ENCODE measurements at regions not wholly inside any gene's neighbourhood (a gene's known extent, or its start where the extent isn't known, plus 50 kb on each side); places are given as distances from the start of the nearest gene placed in this dataset.
"Not testable (repeated sequence)": the region's sequence is repeated elsewhere in the genome, so short reads cannot be mapped to it uniquely, and the experiment has no call there.

GRCh38 chr13:88802886-88803285, 1131.7 kb downstream of the SLITRK5 start:
- no peak overlapping the region for H3K4me3 ChIP-seq (ENCODE audit: low read depth, low read length)

DNA sequence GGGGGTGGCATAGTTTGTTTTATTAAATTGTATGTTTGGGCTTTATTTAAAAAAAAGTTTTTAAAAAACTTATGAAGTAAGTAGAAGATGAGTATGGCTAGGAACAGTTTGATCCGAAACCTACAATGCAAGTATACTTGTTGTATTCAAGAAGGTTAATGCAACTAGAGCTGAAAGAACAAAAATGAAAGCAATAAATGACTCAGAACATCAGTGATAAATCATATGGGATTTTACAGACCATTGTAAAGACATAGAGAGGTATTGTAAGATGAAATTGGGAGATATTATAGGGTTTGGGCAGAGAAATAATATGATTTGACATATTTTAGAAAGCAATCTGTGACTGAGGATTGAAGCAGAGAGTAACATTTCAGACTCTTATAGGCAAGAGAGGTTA, 1135.3 kb downstream of the SLITRK5 start:
- H3K4me3 ChIP-seq (ENCODE audit: low read depth, low read length) = no peak overlapping the region

DNA sequence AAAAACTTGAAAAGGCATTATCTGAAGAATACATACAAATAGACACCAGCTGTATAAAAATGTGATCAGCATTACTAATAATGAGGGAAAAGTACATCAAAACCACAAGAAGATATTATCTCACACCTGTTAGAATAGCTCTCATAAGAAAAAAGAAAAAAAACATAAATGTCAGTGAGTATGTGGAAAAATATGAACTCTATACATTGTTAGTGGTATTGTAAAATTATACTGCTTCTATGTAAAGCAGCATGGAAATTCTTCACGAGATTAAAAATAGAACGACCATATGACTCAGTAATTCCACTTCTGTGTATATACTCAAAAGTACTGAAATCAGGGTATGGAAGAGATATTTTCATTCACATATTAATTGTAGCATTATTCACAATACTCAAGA, 1146.4 kb downstream of the SLITRK5 start:
- no peak overlapping the region for H3K4me3 ChIP-seq (ENCODE audit: low read depth, low read length)

- no peak overlapping the region for H3K4me3 ChIP-seq (ENCODE audit: low read depth, low read length)
Observed at GRCh38 chr13:88823114-88823513, 1151.9 kb downstream of the SLITRK5 start.

- no peak overlapping the region for H3K4me3 ChIP-seq (ENCODE audit: low read depth, low read length)
Observed at GRCh38 chr13:88824218-88824617, 1153.0 kb downstream of the SLITRK5 start.

DNA sequence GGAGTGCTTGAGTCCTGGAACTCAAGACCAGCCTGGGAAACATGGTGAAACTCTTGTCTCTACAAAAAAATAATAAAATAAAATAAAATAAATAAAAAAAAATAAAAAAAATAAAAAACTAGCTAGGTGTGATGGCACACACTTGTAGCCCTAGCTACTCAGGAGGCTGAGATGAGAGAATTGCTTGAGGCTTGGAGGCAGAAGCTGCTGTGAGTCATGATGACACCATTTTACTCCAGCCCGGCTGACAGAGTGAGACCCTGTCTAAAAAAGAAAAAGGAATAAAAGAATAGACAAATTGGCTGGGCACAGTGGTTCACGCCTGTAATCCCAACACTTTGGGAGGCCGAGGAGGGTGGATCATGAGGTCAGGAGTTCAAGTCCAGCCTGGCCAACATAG, 1168.9 kb downstream of the SLITRK5 start:
- H3K4me3 ChIP-seq (ENCODE audit: low read depth, low read length) = no peak overlapping the region

GRCh38 chr13:88852293-88852692, 1181.1 kb downstream of the SLITRK5 start:
- H3K4me3 ChIP-seq (ENCODE audit: low read depth, low read length) = not testable (repeated sequence)

- H3K4me3 ChIP-seq (ENCODE audit: low read depth, low read length) = no peak overlapping the region
Observed at GRCh38 chr13:88857256-88857655, 1186.1 kb downstream of the SLITRK5 start.

- H3K4me3 ChIP-seq (ENCODE audit: low read depth, low read length) = no peak overlapping the region
Observed at GRCh38 chr13:88862095-88862620, 1191.0 kb downstream of the SLITRK5 start.

DNA sequence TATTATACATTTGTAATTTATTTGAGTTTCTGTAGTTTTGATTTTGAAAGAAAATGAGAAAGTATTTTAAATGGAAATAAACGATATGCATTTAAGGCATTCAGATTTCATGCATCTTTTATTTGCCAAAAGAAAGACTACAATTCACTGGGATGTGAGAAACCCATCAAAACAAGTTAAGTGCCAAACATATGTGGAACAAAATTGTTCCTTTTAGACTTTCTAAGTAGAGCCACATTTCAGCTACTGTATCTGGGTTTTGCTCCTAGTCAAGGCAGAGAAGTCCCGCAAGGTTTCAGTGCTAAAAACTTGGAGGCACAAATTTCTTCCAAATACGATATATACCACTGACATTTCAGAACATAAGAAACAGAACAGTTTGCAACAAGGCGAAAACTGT, 1191.9 kb downstream of the SLITRK5 start:
- H3K4me3 ChIP-seq (ENCODE audit: low read depth, low read length) = no peak overlapping the region

DNA sequence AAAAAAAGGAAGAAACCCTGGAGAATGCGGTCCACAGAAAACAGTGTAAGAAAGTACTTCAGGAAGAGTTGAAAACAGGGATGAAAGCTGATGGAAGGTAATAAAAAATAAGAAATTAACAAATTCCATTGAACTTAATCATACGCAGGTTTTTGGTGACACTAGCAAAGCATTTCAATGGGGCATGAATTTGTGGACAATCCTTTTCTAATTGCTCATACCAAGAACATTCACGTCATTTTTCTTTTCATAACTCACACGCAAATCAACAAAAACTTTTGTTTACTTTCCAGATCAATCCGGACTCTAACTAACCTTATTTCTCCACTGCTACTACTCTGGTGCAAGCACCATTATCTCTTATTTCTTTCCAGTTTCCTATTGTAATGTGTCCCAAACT, 1195.0 kb downstream of the SLITRK5 start:
- H3K4me3 ChIP-seq (ENCODE audit: low read depth, low read length) = no peak overlapping the region

- H3K4me3 ChIP-seq (ENCODE audit: low read depth, low read length) = no peak overlapping the region
Observed at GRCh38 chr13:88883741-88884140, 1212.6 kb downstream of the SLITRK5 start.

DNA sequence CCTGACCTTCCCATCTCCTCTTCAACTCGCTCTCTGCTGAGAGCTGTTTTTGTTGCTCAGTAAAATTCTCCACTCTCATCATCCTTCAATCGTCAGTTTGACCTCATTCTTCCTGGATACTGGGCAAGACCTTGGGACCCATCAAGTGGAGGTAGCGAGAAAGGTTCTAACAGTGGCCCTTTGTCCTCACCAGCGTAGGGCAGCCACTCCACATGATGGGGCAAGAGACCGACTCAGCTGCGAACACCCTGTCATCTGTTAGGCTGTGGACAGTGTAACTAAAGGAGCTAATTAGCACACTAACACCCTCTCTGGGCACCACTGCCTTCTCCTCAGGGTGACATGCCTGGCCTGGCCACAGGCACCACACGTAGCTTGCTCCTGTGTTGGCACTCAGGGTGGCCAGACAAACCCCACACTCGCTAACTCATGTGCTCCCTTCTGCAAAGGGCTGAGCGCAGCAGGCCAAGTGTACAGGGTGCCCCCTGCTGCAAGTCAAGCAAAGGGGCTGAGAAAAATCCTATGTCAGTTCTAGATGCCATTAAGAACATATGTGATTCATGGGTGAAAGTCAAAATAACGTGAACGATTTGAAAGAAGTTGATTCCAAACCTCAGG, 1216.0 kb downstream of the SLITRK5 start:
- H3K4me3 ChIP-seq (ENCODE audit: low read depth, low read length) = no peak overlapping the region

GRCh38 chr13:88895261-88895941, 1224.2 kb downstream of the SLITRK5 start:
- no peak overlapping the region for H3K4me3 ChIP-seq (ENCODE audit: low read depth, low read length)

- H3K4me3 ChIP-seq (ENCODE audit: low read depth, low read length) = no peak overlapping the region
Observed at GRCh38 chr13:88896466-88896865, 1225.3 kb downstream of the SLITRK5 start.

DNA sequence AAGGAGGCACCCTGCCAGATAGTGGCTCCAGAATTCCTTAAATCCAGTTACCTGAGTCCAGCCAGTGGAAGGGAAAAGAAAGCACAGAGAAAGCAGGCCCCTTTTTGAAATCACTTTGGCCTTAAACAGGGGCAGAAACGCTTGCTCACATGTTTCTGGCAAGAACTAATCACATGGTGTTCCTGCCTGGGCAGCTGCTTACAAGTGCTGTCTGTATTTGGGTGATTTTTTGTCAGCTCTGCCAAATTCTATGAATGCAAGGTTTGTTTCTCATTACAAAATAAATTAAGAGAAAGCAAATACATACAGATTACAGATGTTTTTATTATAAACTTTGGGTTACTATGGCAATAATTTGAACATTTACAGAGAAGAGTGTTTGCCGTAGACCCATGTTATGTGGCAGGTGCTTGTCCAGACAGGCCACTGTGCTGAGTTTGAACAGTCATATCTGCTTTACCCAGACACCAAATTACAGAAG, 1237.8 kb downstream of the SLITRK5 start:
- no peak overlapping the region for H3K4me3 ChIP-seq (ENCODE audit: low read depth, low read length)

- no peak overlapping the region for H3K4me3 ChIP-seq (ENCODE audit: low read depth, low read length)
Observed at GRCh38 chr13:88919970-88920628, 1248.9 kb downstream of the SLITRK5 start.

DNA sequence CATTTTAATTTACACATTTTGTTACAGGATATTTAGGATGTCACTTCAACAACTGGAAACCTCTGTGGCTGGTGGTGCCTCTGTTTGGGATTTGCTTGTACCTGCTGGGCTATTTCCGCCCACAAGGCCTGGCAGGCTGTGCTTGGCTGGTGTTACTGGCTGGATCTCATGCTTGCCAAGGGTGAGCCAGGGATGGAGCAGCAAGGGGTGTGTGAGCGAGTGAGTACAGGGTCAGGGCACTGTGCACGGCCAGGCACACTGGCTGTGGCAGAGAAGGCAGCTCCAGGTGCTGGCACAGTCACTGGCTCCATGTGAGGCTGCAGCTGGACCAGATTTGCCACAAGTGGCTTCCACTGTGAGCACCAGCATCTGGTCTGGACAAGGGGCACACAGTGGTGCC, 1254.8 kb downstream of the SLITRK5 start:
- no peak overlapping the region for H3K4me3 ChIP-seq (ENCODE audit: low read depth, low read length)

GRCh38 chr13:88926890-88927502, 1255.8 kb downstream of the SLITRK5 start:
- no peak overlapping the region for H3K4me3 ChIP-seq (ENCODE audit: low read depth, low read length)

GRCh38 chr13:88932950-88933349, 1261.8 kb downstream of the SLITRK5 start:
- no peak overlapping the region for H3K4me3 ChIP-seq (ENCODE audit: low read depth, low read length)

DNA sequence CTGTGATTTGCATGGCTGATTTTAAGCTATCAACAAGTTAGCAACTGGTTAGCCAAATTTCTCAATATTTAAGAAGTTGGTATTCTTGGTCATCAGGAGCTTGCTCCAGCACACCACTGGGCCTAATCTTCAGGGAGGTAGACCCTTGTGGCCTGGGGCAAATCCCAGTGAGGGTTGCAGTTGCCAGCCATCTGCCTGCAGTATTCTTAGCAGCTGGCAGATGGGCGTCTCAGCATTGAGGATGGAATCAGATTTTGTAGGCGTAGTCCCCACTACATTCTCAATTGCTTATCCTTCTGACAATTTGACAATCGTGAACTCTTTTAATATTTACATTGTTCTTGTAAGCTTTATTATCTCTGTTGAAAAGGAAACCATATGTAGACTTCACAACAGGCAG, 1266.2 kb downstream of the SLITRK5 start:
- no peak overlapping the region for H3K4me3 ChIP-seq (ENCODE audit: low read depth, low read length)

Data from iPS-11a (cell line).